ENCODE measurements at regions not wholly inside any gene's neighbourhood (a gene's known extent, or its start where the extent isn't known, plus 50 kb on each side); places are given as distances from the start of the nearest gene placed in this dataset.

DNA sequence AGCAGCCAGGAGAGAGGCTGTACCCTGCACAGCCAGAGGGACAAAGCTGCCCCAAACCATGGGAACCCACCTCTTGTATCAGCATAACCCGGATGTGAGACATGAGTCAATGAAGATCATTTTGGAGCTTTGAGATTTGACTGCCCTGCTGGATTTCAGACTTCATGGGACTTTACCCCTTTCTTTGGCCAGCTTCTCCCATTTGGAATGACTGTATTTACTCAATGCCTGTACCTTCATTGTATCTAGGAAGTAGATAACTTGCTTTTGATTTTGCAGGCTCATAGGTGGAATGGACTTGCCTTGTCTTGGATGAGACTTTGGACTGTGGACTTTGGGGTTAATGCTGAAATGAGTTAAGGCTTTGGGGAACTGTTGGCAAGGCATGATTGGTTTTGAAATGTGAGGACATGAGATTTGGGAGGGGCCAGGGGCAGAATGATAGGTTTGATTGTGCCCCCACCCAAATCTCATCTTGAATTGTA, 616.2 kb downstream of the RWDD3 start:
- TF ChIP-seq, protein P1, sequence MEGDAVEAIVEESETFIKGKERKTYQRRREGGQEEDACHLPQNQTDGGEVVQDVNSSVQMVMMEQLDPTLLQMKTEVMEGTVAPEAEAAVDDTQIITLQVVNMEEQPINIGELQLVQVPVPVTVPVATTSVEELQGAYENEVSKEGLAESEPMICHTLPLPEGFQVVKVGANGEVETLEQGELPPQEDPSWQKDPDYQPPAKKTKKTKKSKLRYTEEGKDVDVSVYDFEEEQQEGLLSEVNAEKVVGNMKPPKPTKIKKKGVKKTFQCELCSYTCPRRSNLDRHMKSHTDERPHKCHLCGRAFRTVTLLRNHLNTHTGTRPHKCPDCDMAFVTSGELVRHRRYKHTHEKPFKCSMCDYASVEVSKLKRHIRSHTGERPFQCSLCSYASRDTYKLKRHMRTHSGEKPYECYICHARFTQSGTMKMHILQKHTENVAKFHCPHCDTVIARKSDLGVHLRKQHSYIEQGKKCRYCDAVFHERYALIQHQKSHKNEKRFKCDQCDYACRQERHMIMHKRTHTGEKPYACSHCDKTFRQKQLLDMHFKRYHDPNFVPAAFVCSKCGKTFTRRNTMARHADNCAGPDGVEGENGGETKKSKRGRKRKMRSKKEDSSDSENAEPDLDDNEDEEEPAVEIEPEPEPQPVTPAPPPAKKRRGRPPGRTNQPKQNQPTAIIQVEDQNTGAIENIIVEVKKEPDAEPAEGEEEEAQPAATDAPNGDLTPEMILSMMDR (IDR thresholded peaks at IDR 0.05), result no peak
- TF ChIP-seq POLR2A (IDR thresholded peaks at IDR 0.05), result no peak

Measured in thyroid gland (tissue), 4 donors.